ENCODE measurements at regions not wholly inside any gene's neighbourhood (a gene's known extent, or its start where the extent isn't known, plus 50 kb on each side); places are given as distances from the start of the nearest gene placed in this dataset.

- DNase-seq, result no peak
Measured at GRCh38 chr7:89926194-89926593, 228.1 kb upstream of the STEAP1 start.

GRCh38 chr7:89926701-89927100 is 227.6 kb upstream of the STEAP1 start:
- no peak for DNase-seq

GRCh38 chr7:89927762-89928161 is 226.5 kb upstream of the STEAP1 start:
- DNase-seq, result peak in 1 of 3 donors; percentile 8

- DNase-seq, result no peak
Measured at GRCh38 chr7:89928451-89928850, 225.8 kb upstream of the STEAP1 start.

GRCh38 chr7:89934101-89934500 is 220.2 kb upstream of the STEAP1 start:
- no peak for DNase-seq

GRCh38 chr7:89943525-89944050 is 210.7 kb upstream of the STEAP1 start:
- no peak for DNase-seq

- DNase-seq, result no peak
Measured at GRCh38 chr7:89958525-89959068, 195.7 kb upstream of the STEAP1 start.

GRCh38 chr7:89966067-89966664 is 188.1 kb upstream of the STEAP1 start:
- no peak for DNase-seq

GRCh38 chr7:89975577-89975976 is 178.7 kb upstream of the STEAP1 start:
- DNase-seq, result no peak

- no peak for DNase-seq
Measured at GRCh38 chr7:89987665-89988064, 166.6 kb upstream of the STEAP1 start.

- no peak for DNase-seq
Measured at GRCh38 chr7:89988074-89988473, 166.2 kb upstream of the STEAP1 start.

GRCh38 chr7:89989454-89989853 is 164.8 kb upstream of the STEAP1 start:
- DNase-seq, result no peak

GRCh38 chr7:89994483-89994882 is 159.8 kb upstream of the STEAP1 start:
- no peak for DNase-seq

- DNase-seq, result no peak
Measured at GRCh38 chr7:89998554-89998953, 155.7 kb upstream of the STEAP1 start.

- DNase-seq, result no peak
Measured at GRCh38 chr7:90005836-90006235, 148.4 kb upstream of the STEAP1 start.

GRCh38 chr7:90007001-90007654 is 147.1 kb upstream of the STEAP1 start:
- DNase-seq, result no peak

GRCh38 chr7:90007831-90008230 is 146.4 kb upstream of the STEAP1 start:
- no peak for DNase-seq

- no peak for DNase-seq
Measured at GRCh38 chr7:90022213-90022612, 132.1 kb upstream of the STEAP1 start.

- DNase-seq, result no peak
Measured at GRCh38 chr7:90025771-90026170, 128.5 kb upstream of the STEAP1 start.

GRCh38 chr7:90033850-90034249 is 120.4 kb upstream of the STEAP1 start:
- no peak for DNase-seq

GRCh38 chr7:90053094-90053493 is 101.2 kb upstream of the STEAP1 start:
- DNase-seq, result no peak

- DNase-seq, result no peak
Measured at GRCh38 chr7:90061077-90061476, 93.2 kb upstream of the STEAP1 start.

- DNase-seq, result no peak
Measured at GRCh38 chr7:90064370-90064769, 89.9 kb upstream of the STEAP1 start.
